ENCODE measurements at regions not wholly inside any gene's neighbourhood (a gene's known extent, or its start where the extent isn't known, plus 50 kb on each side); places are given as distances from the start of the nearest gene placed in this dataset.

- TF ChIP-seq PRDM15 (CRISPR knock-in tag; IDR thresholded peaks at IDR 0.05) (no peak), FOXK2 (IDR thresholded peaks at IDR 0.05) (no peak), LARP7 (IDR thresholded peaks at IDR 0.05) (no peak), HSF1 (IDR thresholded peaks at IDR 0.05; ENCODE audit: low read depth, low read length) (no peak), ZZZ3 (IDR thresholded peaks at IDR 0.05; ENCODE audit: control insufficient read depth, insufficient read length, low read depth) (no peak), HCFC1 (IDR thresholded peaks at IDR 0.05; ENCODE audit: low read length) (no peak), NRF1 (conservative IDR thresholded peaks at IDR 0.05; ENCODE audit: low read depth, low read length) (no peak), RELB (IDR thresholded peaks at IDR 0.05; ENCODE audit: low read depth) (no peak), PKNOX1 (IDR thresholded peaks at IDR 0.05) (no peak), ZNF217 (IDR thresholded peaks at IDR 0.05) (no peak), HDAC6 (IDR thresholded peaks at IDR 0.05; ENCODE audit: unreplicated experiment) (no peak)
Observed at GRCh38 chr14:86954623-86955022, 1038.4 kb downstream of the GALC start (continued).
